ENCODE measurements at regions not wholly inside any gene's neighbourhood (a gene's known extent, or its start where the extent isn't known, plus 50 kb on each side); places are given as distances from the start of the nearest gene placed in this dataset.
"Not testable (repeated sequence)": the region's sequence is repeated elsewhere in the genome, so short reads cannot be mapped to it uniquely, and the experiment has no call there.

DNA sequence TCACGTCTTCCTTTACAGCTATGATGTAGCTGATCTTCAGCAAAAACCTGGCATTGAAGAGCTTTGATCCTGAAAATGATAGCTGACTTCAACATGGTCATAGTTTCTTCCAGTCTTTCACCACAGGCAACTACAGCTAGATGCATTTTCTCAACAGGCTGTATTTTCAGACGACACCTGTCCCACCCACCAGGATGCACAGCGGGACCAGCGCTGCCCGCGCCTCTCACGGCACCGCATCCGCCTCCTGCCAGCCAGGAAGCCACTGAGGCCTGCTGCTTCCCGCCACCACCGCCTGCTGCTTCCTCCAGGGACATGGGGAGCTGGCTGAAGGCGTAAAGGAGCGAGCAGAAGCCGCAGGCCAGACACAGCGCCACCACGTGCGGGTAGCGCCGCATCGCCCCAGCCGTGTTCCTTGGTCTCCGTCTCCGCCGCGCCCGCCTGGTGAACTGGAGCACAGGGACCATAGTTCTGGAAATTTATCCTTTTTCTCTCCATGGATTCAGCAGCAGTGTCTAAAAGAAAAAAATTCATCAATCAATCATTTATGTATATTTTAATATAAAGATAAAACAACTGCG is 456.3 kb downstream of the TUBA3C start:
- TF ChIP-seq, protein P1, sequence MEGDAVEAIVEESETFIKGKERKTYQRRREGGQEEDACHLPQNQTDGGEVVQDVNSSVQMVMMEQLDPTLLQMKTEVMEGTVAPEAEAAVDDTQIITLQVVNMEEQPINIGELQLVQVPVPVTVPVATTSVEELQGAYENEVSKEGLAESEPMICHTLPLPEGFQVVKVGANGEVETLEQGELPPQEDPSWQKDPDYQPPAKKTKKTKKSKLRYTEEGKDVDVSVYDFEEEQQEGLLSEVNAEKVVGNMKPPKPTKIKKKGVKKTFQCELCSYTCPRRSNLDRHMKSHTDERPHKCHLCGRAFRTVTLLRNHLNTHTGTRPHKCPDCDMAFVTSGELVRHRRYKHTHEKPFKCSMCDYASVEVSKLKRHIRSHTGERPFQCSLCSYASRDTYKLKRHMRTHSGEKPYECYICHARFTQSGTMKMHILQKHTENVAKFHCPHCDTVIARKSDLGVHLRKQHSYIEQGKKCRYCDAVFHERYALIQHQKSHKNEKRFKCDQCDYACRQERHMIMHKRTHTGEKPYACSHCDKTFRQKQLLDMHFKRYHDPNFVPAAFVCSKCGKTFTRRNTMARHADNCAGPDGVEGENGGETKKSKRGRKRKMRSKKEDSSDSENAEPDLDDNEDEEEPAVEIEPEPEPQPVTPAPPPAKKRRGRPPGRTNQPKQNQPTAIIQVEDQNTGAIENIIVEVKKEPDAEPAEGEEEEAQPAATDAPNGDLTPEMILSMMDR (IDR thresholded peaks at IDR 0.05): not testable (repeated sequence)
- not testable (repeated sequence) for TF ChIP-seq EP300, POLR2A (IDR thresholded peaks at IDR 0.05)

All from gastroesophageal sphincter (tissue), 3 donors.